ENCODE measurements at regions not wholly inside any gene's neighbourhood (a gene's known extent, or its start where the extent isn't known, plus 50 kb on each side); places are given as distances from the start of the nearest gene placed in this dataset.
"Not testable (repeated sequence)": the region's sequence is repeated elsewhere in the genome, so short reads cannot be mapped to it uniquely, and the experiment has no call there.

DNA sequence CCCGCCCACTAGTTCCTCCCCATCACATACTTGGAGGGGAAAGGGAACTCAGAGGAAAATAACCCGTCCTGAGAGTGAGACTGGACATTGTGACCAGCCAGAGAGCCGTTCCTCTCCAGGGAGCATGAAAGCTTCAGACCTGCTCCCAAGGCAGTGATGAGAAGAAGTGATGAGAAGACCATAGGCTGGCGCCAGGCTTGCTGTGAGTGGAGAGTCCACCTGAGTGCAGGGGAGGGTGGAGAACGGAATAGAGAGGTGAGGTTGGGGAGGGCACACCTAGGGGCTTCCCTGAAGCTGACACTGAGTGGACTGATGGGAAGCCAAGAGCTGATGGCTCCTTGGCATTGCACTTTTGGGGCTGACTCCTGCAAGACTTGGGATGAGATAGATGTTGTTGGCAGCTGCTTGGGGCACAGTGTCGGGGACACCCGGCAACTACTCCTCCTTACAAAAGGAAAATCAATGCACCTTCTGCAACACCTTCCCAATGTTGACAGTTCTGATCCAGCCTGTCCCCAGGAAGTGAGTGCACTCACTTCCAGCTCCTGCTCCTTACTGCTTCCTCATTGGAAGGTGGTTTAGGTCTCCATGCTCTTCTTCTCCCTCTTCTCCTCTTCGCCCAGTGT is 79.4 kb downstream of the EMX2 start:
- no peak overlapping the region for H3K4me3 ChIP-seq
- no peaks in the 10 kb centered on the region for H3K4me1 ChIP-seq (replicated peaks)
- H3K27me3 ChIP-seq (replicated peaks) = no peaks in the 10 kb centered on the region

GRCh38 chr10:117622471-117623184 is 80.1 kb downstream of the EMX2 start:
- no peak for DNase-seq (ENCODE audit: low read depth in 1 of 2, low spot score in 2 of 2)
- Histone ChIP-seq H3K4me3 (no peak overlapping the region), H3K36me3 (no peaks in the 10 kb centered on the region), H3K27ac (no peak overlapping the region), H3K27me3 (replicated peaks) (no peaks in the 10 kb centered on the region), H3K4me1 (replicated peaks) (no peaks in the 10 kb centered on the region), H3K9me3 (replicated peaks) (no peaks in the 10 kb centered on the region)

More for the DNA sequence above, 79.4 kb downstream of the EMX2 start:
- Histone ChIP-seq H3K27ac (no peak overlapping the region), H3K36me3 (no peaks in the 10 kb centered on the region), H3K9me3 (replicated peaks) (no peaks in the 10 kb centered on the region)
- DNase-seq (ENCODE audit: low read depth in 1 of 2, low spot score in 2 of 2) = no peak

DNA sequence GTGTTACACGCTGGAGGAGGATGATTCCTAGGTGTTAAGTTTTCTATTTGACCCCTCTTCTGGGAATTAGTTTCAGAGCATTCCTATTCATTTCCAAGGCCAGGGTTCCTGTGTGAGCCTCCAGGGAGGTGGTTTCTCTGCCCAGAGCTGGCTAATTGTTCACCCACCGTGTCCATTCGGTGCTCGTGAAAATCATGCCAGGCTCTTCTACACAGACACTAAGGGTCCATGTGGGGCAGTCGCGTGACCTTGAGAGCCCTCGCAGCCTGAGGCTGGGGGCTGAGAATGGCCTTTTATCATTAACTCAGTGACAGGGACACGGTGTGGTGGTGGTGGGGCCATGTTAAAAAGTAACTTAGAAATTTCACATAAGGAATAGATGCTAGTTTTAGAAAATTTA is 83.7 kb downstream of the EMX2 start:
- Histone ChIP-seq H3K27me3 (replicated peaks) (no peaks in the 10 kb centered on the region), H3K4me3 (no peak overlapping the region), H3K27ac (no peak overlapping the region), H3K9me3 (replicated peaks) (no peaks in the 10 kb centered on the region), H3K4me1 (replicated peaks) (no peaks in the 10 kb centered on the region), H3K36me3 (no peaks in the 10 kb centered on the region)
- DNase-seq (ENCODE audit: low read depth in 1 of 2, low spot score in 2 of 2) = no peak

DNA sequence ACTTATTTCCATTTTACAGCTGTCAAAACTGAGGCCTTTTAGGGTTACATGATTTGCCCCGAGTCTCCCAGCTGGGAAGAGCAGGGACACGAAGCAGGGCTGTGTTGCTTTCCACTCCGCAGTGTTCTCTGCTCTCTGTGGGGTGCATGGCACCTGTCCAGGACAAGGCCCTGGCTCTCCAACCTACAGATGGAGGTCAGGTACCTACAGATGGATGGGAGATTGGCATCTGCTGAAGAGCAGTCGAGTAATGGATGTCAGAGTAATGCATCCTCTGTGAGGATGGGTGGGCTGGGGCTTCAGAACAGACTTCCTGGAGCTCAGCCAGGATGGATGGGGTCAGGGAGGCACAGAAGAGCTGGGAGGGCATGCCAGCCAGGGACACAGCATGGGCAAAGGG is 85.0 kb downstream of the EMX2 start:
- DNase-seq (ENCODE audit: low read depth in 1 of 2, low spot score in 2 of 2) = no peak
- Histone ChIP-seq H3K27ac (no peak overlapping the region), H3K27me3 (replicated peaks) (no peaks in the 10 kb centered on the region), H3K4me3 (no peak overlapping the region), H3K9me3 (replicated peaks) (no peaks in the 10 kb centered on the region), H3K4me1 (replicated peaks) (no peaks in the 10 kb centered on the region), H3K36me3 (no peaks in the 10 kb centered on the region)

GRCh38 chr10:117629717-117630116 is 87.2 kb downstream of the EMX2 start:
- H3K9me3 ChIP-seq (replicated peaks); DNase-seq (ENCODE audit: low read depth in 1 of 2, low spot score in 2 of 2); H3K4me3 ChIP-seq; H3K27ac ChIP-seq; H3K4me1 ChIP-seq (replicated peaks); H3K27me3 ChIP-seq (replicated peaks); H3K36me3 ChIP-seq: not testable (repeated sequence)

DNA sequence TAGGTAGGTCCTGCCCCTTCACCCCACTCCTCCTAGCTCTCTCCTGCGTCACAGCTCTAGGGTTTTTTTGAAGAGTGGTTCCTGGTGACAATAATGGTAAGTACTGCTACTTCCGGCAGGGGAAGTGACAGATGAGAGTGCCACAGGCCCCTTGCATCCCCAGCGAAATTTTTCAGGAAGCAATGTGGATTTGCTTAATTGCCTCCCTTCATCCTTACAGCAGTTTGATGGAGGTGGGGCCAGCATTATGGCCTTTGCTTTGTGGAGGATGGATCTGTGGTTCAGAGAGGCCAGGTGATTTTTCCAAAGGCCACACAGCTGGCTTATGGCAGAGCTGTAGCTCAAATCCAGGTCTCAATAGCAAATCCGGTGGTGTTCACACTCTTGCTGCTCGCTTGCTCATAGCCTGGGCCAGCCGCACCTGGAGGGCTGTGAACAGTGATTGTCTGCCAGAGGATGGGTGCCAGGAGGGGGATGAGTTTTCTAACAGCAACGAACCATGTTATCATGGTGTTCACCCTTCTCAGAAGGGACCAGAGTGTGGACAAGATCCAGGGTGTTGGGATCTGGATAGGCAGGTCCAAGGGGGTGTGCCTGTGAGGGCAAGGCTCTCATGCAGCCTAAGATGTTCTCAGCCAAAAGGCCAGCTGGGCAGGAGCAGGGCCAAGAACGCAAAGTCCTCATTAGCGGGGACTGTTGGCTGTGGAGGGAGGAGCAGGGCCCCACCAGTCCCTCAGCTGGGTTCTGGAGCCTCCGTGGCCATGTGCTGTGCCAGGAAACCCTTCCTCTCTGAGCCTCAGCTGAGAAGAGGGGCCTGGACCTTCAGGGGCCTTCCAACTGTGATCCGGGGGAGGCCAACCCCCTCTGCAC is 89.0 kb downstream of the EMX2 start:
- H3K4me3 ChIP-seq = no peak overlapping the region
- no peaks in the 10 kb centered on the region for H3K27me3 ChIP-seq (replicated peaks)
- DNase-seq (ENCODE audit: low read depth in 1 of 2, low spot score in 2 of 2) = no peak
- no peaks in the 10 kb centered on the region for H3K36me3 ChIP-seq
- H3K4me1 ChIP-seq (replicated peaks) = no peaks in the 10 kb centered on the region
- H3K9me3 ChIP-seq (replicated peaks) = no peaks in the 10 kb centered on the region
- H3K27ac ChIP-seq = no peak overlapping the region

DNA sequence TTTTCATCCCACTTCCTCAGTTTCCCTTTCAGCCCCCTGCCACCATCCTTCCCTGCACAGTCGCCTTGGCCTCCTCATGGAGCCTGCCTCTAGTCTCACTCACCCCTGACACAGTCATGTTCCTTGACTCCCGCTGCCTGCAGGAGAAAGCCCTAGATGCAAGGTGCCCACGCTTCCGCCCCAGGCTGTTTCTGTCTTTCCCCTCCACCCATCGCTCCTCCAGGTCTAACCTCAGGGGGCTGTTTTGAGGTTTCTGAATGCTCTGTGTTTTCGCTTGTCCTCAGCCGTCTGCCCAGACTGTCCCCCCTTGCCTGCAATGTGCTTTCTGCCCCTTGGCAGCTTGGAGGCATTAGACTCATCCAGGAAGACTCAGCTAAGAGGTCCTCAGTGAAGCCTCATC is 89.9 kb downstream of the EMX2 start:
- Histone ChIP-seq H3K27me3 (replicated peaks) (no peaks in the 10 kb centered on the region), H3K27ac (no peak overlapping the region), H3K36me3 (no peaks in the 10 kb centered on the region), H3K4me1 (replicated peaks) (no peaks in the 10 kb centered on the region), H3K9me3 (replicated peaks) (no peaks in the 10 kb centered on the region), H3K4me3 (no peak overlapping the region)
- DNase-seq (ENCODE audit: low read depth in 1 of 2, low spot score in 2 of 2) = no peak

GRCh38 chr10:117635826-117636225 is 93.3 kb downstream of the EMX2 start:
- Histone ChIP-seq H3K36me3 (no peaks in the 10 kb centered on the region), H3K27me3 (replicated peaks) (peaks cover 7% of the 10 kb centered on the region; the same call in 1 of the 2 replicates), H3K9me3 (replicated peaks) (no peaks in the 10 kb centered on the region), H3K4me1 (replicated peaks) (no peaks in the 10 kb centered on the region), H3K27ac (no peak overlapping the region), H3K4me3 (no peak overlapping the region)
- DNase-seq (ENCODE audit: low read depth in 1 of 2, low spot score in 2 of 2) = no peak

DNA sequence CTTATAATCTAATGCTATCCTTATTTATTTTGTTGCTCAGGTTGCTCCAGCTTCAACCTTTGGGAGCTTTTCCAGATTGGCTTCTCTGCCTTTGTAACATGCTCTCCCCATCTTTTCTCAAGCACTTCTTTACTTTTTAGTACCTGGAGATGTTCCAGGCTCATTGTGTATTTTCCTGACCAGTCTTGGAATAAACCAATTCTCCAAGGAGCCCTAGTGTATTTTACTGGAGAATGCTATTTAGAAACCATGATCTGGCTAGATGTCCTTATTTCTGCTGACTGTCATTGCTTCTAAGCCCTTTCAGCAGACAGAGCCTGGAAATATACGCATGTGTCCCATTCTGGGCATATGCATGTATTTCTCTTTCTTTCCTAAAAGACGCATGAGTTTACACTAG is 95.7 kb downstream of the EMX2 start:
- Histone ChIP-seq H3K27me3 (replicated peaks) (peaks cover 8% of the 10 kb centered on the region; the same call in 1 of the 2 replicates), H3K4me3 (no peak overlapping the region), H3K9me3 (replicated peaks) (no peaks in the 10 kb centered on the region), H3K4me1 (replicated peaks) (no peaks in the 10 kb centered on the region), H3K27ac (no peak overlapping the region), H3K36me3 (no peaks in the 10 kb centered on the region)
- no peak for DNase-seq (ENCODE audit: low read depth in 1 of 2, low spot score in 2 of 2)

DNA sequence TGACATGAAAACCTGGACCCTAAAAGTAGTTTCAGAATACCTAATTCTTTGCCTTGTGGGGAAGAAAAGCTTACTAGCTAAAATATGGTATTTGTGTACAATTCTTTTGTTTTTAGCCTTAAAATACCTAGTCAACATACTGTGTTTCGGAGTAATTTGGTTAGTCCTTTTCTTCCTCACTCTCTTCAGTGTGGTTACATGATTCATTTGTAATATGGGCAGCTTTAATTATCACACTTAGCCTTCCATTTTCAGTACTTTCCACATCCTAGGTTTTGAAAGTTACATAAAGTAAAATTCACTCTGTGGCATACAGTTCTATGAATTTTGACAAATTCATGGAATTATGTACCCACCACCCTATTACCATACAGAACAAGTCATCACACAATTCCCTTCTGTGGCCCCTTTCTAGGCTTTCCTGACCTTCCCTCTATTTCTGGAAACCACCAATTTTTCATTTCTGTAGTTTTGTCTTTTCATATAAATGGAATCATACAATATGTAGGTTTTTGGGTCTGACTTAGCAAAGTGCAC is 96.2 kb downstream of the EMX2 start:
- Histone ChIP-seq H3K9me3 (replicated peaks) (no peaks in the 10 kb centered on the region), H3K27ac (no peak overlapping the region), H3K4me3 (no peak overlapping the region), H3K4me1 (replicated peaks) (no peaks in the 10 kb centered on the region), H3K36me3 (no peaks in the 10 kb centered on the region), H3K27me3 (replicated peaks) (peaks cover 13% of the 10 kb centered on the region; the same call in 1 of the 2 replicates)
- DNase-seq (ENCODE audit: low read depth in 1 of 2, low spot score in 2 of 2) = no peak

- H3K4me1 ChIP-seq (replicated peaks) = no peaks in the 10 kb centered on the region
- H3K4me3 ChIP-seq = no peak overlapping the region
- no peaks in the 10 kb centered on the region for H3K9me3 ChIP-seq (replicated peaks)
- H3K27ac ChIP-seq = no peak overlapping the region
- DNase-seq (ENCODE audit: low read depth in 1 of 2, low spot score in 2 of 2) = no peak
- H3K27me3 ChIP-seq (replicated peaks) = peaks cover 13% of the 10 kb centered on the region; the same call in 1 of the 2 replicates
- H3K36me3 ChIP-seq = no peaks in the 10 kb centered on the region
Observed at GRCh38 chr10:117640406-117640805, 97.9 kb downstream of the EMX2 start.

GRCh38 chr10:117646718-117647117 is 104.2 kb downstream of the EMX2 start:
- Histone ChIP-seq H3K4me3 (no peak overlapping the region), H3K36me3 (no peaks in the 10 kb centered on the region), H3K4me1 (replicated peaks) (no peaks in the 10 kb centered on the region), H3K27ac (no peak overlapping the region), H3K9me3 (replicated peaks) (no peaks in the 10 kb centered on the region), H3K27me3 (replicated peaks) (peaks cover 6% of the 10 kb centered on the region; the same call in 1 of the 2 replicates)
- DNase-seq (ENCODE audit: low read depth in 1 of 2, low spot score in 2 of 2) = no peak

GRCh38 chr10:117647306-117647705 is 104.8 kb downstream of the EMX2 start:
- no peak for DNase-seq (ENCODE audit: low read depth in 1 of 2, low spot score in 2 of 2)
- Histone ChIP-seq H3K4me1 (replicated peaks) (peaks cover 1% of the 10 kb centered on the region; the same call in 1 of the 2 replicates), H3K36me3 (no peaks in the 10 kb centered on the region), H3K9me3 (replicated peaks) (no peaks in the 10 kb centered on the region), H3K27ac (no peak overlapping the region), H3K4me3 (no peak overlapping the region), H3K27me3 (replicated peaks) (peaks cover 6% of the 10 kb centered on the region; the same call in 1 of the 2 replicates)

GRCh38 chr10:117651121-117651520 is 108.6 kb downstream of the EMX2 start:
- Histone ChIP-seq H3K4me1 (replicated peaks) (peaks cover 13% of the 10 kb centered on the region), H3K27ac (no peak overlapping the region), H3K36me3 (no peaks in the 10 kb centered on the region)

More at GRCh38 chr10:117651121-117651520, 108.6 kb downstream of the EMX2 start:
- no peak for DNase-seq (ENCODE audit: low read depth in 1 of 2, low spot score in 2 of 2)
- Histone ChIP-seq H3K27me3 (replicated peaks) (no peaks in the 10 kb centered on the region), H3K4me3 (no peak overlapping the region), H3K9me3 (replicated peaks) (peaks cover 3% of the 10 kb centered on the region; the same call in 1 of the 2 replicates)

All from SJSA1 (cell line).